GM18907 (cell line): ENCODE measurements at regions not wholly inside any gene's neighbourhood (a gene's known extent, or its start where the extent isn't known, plus 50 kb on each side); places are given as distances from the start of the nearest gene placed in this dataset.
"Not testable (repeated sequence)": the region's sequence is repeated elsewhere in the genome, so short reads cannot be mapped to it uniquely, and the experiment has no call there.

Experiments
- ATAC-seq: cut with Tn5 transposase; IDR thresholded peaks from one replicate; pipeline ENCODE4 v1.9.1; 2021; ENCODE audit warnings: mild to moderate bottlenecking, moderate library complexity; ENCODE audit not compliant: unreplicated experiment

- no peak for ATAC-seq
Observed at GRCh38 chr4:75194180-75194579, 261.3 kb downstream of the PARM1 start.

- not testable (repeated sequence) for ATAC-seq
Observed at GRCh38 chr4:75192182-75192581, 259.3 kb downstream of the PARM1 start.

- no peak for ATAC-seq
Observed at GRCh38 chr4:75189711-75190335, 256.9 kb downstream of the PARM1 start.

GRCh38 chr4:75180790-75181776 lies 248.2 kb downstream of the PARM1 start:
- ATAC-seq: peak; percentile 93

- no peak for ATAC-seq
Observed at GRCh38 chr4:75180217-75180616, 247.3 kb downstream of the PARM1 start.

GRCh38 chr4:75179510-75179909 lies 246.6 kb downstream of the PARM1 start:
- ATAC-seq: no peak

- peak; percentile 96 for ATAC-seq
Observed at GRCh38 chr4:75172551-75172950, 239.6 kb downstream of the PARM1 start.

GRCh38 chr4:75169427-75169826 lies 236.5 kb downstream of the PARM1 start:
- ATAC-seq: no peak

GRCh38 chr4:75169020-75169419 lies 236.1 kb downstream of the PARM1 start:
- ATAC-seq: no peak

GRCh38 chr4:75168548-75168947 lies 235.6 kb downstream of the PARM1 start:
- ATAC-seq: no peak

GRCh38 chr4:75165100-75165499 lies 232.2 kb downstream of the PARM1 start:
- ATAC-seq: not testable (repeated sequence)

GRCh38 chr4:75158451-75158850 lies 225.5 kb downstream of the PARM1 start:
- no peak for ATAC-seq

GRCh38 chr4:75154994-75155393 lies 222.1 kb downstream of the PARM1 start:
- no peak for ATAC-seq

- ATAC-seq: no peak
Observed at GRCh38 chr4:75146223-75146622, 213.3 kb downstream of the PARM1 start.

- no peak for ATAC-seq
Observed at GRCh38 chr4:75144475-75144874, 211.6 kb downstream of the PARM1 start.

GRCh38 chr4:75142850-75143249 lies 209.9 kb downstream of the PARM1 start:
- ATAC-seq: no peak

- no peak for ATAC-seq
Observed at GRCh38 chr4:75142382-75142781, 209.5 kb downstream of the PARM1 start.

GRCh38 chr4:75141162-75141561 lies 208.2 kb downstream of the PARM1 start:
- no peak for ATAC-seq

- no peak for ATAC-seq
Observed at GRCh38 chr4:75137302-75137701, 204.4 kb downstream of the PARM1 start.

GRCh38 chr4:75135068-75135825 lies 202.3 kb downstream of the PARM1 start:
- ATAC-seq: peak; percentile 60

- ATAC-seq: not testable (repeated sequence)
Observed at GRCh38 chr4:75126870-75127269, 194.0 kb downstream of the PARM1 start.
